Activated gamma-delta T cell (primary cell): ENCODE measurements at regions not wholly inside any gene's neighbourhood (a gene's known extent, or its start where the extent isn't known, plus 50 kb on each side); places are given as distances from the start of the nearest gene placed in this dataset.

Experiments used
- DNase-seq: peaks from one replicate; lab custom pipeline; 2025; lab: John Stamatoyannopoulos, UW

DNA sequence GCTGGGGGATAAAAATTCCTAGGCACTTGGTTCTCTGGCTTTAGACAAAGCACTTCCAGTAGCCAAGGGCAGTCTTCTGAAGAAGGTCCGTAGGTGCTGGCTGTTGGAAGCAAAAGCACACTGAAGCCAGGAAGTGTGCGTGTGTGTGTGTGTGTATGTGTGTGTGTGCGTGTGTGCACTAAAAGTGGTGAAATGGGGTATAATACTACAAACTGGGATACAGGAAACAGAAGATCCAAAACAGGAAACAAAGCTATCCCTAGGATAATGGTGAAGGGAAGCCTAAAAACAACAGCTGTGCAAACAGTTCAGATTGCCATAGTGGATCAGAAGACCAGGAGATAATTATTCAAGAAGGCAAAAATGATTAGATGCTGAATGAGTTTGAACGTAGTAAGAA lies 103.4 kb downstream of the IL20RB start:
- DNase-seq: no peak

DNA sequence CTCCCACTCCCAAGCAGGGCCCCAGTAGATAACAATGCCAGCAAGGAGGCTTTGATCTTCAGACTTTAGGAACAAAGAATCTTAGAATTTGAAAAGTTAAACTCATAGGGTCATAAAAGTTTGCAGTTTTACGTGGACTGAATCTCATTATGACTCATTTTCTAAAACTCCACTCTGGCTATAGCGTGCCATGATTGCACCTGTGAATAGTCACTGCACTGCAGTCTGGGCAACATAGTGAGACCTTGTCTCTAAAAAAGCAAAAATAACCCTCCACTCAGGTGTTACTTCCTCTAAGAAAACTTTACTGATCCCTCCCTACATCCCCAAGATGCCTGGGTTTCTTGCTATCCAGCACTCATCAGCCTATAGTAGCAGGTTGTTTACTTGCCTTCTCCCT lies 104.5 kb downstream of the IL20RB start:
- no peak for DNase-seq

DNA sequence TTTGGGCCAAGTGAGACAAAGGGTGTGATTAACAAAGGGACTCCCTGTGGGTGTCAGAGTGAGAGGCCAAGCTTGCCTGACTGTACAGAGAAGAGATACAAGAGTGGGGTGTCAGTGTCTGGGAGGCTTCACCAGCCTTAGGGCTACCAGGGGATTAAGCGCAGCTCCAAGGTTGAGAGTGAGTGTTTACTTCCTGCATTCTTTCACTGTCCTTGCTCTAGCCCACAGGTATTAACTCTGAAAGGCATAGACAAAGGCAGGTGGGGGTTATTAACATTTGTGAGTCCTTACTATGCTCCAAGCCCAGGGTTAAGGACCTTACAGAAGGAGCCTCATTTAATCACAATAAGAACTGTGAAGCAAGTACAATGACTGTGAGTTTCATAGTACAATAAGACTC lies 107.6 kb downstream of the IL20RB start:
- DNase-seq: no peak

DNA sequence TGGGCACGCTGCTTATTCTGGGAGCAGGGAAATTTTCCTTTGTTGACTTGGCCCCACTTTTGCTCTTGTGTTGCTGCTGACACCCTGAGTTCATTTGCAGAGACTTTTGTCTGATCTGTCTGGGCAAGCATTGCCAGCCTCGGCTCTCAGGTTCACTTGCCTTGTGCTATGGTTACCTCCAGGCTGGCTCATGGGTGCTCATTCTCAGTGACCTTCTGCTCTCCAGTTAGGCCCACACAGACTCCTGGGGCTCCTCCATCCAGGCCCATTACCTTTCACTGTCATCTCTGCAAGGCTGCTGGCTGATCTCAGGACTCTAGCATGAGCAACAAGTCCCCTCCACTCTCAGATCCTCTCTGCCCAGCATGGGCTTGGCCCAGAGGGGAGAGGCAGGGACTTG lies 108.3 kb downstream of the IL20RB start:
- no peak for DNase-seq

DNA sequence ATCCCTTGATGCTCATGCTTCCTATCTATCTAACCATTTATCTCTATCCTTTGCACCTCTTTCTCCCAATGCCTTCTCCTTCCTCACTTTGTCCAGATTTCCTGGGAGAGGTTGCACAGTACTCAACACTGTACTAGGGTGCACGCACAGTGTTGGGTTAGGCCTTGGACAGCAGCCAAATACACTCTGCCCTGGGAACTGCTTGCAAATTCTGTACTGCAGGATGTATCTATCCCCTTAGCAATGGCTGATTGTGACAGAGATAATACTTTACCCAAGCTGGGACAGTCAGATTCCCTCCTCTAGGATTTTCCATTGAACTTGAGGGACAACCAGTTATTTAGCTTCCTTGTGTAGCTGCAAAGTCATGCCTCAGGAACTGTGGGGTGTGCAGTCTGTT lies 113.3 kb downstream of the IL20RB start:
- no peak for DNase-seq

DNA sequence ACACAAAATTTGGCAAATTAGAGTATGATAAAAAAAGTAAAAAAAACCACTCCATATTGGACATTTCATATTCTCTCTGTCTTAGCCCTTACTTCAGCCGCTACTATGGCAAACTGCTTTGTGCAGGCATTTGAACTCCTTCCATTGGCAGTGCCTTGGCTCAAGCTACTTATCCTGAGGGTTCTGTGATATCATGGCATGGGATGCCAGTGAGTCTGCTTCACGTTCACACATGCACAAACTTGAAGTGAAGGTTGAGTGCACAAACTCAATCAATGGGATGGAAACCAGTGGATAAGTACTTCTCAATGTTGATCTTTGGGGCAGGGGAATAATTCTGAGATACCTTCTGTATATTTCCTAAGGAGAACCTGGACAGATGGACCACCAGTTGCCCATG lies 117.2 kb downstream of the IL20RB start:
- no peak for DNase-seq

DNA sequence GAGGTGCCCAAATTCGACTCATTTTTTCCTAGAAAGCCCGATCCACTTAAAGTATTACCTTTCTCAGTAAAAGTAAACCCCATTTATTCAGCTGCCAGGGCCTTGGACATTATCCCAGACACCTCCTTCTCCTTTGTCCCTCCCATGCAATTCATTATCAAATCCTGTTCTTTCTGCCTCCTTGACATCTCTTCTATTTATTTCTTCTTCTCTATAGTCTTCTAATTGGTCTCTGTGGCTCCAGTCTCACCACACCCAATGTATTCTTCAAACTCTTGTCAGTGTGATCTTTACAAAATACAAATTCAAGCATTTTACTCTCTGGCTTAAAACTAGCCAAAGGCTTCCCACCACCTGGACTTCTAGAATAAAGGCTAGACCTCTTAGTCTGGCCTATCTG lies 120.3 kb downstream of the IL20RB start:
- DNase-seq: no peak

DNA sequence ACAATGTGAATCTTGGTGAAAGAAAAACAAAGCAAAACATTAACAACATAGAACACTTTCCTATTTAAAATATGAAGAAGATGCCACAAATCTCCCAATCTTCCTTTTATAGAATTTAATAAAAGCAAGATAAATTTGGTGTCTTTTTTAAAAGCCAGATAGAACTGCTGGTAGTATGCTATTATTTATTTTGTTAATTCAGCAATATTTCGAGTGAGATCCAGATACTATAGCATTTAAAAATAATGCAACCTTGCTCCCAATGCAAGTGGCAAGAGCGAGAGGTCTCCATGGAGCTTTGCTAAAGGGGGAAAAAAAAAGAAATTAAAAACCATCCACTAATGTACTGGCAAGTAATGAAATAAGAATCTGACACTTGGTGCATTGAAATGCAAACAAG lies 121.8 kb downstream of the IL20RB start:
- no peak for DNase-seq

DNA sequence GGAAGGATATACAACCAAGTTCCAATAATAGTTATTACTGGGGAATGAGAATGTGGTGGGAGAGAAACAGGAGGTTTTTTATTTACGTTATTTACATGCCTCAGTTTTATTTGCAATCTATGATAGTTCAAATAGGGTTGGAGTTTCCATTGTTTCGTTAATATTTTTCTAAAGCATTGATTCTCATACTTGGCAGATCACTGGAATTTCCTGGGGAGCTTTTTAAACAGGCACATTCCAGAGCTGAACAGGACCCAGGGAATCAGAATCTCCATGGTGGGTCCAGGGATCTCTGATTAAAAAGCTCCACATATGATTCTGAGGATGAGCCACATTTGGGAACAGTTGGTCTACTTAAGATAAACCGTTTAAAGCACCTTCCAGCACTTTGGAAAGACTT lies 123.9 kb downstream of the IL20RB start:
- no peak for DNase-seq

DNA sequence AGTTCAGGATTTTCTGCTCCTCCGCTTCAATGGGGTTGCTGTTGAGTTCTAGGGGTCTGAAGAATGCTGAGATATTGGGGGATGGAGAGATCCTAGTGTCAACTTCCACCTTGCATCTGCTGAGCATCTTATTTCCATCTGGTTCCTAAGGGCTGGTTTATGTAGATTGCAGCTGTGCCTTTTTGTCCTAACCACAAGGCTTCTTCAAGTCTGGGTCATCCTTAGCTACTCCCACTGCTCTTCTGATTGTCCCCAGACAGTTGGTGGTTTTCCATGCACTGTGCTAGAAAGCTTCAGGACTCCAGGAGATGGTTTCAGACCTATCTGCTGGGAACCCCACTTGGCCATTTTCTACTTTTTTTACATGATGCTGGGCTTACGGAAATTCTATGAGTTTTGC lies 125.0 kb downstream of the IL20RB start:
- DNase-seq: no peak

DNA sequence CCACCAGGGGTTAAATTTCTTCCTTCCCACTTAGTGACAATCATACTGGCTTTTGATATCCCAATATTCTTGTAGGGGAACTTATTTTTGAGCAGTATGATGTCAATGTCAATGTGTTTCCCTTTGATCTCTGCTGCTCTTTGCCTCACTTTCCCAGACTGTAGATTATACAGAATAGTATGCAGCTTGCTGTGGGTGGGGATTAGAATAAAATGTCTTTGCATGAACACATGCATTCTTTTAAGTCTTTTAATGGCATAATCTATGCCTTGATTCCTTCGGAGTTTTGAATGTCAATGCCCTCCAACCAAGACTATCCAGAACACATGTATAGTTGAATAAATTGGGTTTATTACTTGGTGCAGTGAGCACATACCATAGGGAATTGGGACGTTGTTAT lies 125.5 kb downstream of the IL20RB start:
- no peak for DNase-seq

DNA sequence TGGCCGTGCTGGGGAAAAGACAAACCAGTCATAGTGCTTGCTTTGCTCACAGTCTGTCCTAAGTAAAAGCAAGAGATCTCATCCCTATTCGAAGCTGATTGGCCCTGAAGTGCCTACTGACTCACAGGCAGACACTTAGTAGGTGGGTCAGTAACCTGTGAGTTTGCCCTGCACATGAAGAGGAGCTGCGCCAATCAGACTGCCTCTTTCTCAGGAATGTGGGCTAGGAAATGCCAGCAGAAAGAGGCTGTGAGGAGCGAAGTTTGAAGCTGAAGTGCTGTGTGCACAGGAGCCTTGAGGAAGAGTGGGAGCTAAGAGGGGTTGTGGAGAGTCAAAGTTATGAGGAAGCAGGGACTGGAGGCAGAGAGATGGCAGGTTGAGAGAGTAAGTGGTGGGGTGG lies 126.8 kb downstream of the IL20RB start:
- DNase-seq: no peak

DNA sequence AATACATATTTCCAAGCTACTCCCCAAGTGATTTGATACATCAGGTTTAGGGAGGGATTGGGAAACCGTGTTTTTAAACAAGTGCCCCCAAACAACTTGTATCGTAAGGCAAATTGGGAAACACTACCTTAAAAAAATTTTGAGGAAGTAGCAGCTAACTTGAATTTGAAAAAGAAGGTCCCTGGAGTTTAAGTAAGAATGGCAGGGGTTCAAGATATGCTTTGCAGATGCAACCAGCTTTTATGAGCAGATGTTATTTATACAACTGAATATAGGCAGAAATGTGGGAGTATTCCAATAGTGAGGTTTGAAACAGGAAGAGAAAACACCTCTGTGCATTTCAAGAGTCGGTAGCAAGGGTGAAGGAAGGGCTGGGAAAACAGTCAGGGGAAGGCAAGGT lies 139.6 kb downstream of the IL20RB start:
- no peak for DNase-seq

DNA sequence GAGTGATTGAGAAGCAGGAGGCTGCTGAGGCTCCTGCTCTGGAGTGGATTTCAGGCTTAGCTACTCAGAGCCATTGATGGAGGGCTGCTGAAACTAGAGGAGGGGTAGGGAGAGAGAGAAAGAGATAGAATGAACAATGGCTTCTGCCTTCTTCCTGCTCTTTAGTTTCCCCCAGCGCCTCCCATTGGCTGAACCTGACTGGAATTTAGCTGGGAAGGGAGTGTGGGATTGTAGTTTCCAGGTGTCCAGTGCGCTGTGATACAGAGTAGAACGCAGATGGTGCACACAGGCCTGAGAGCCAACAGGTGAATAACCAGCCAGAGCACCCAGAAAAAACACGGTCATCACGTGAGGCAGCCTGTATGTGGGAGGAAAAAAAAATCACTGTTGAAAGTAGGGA lies 140.1 kb downstream of the IL20RB start:
- no peak for DNase-seq

DNA sequence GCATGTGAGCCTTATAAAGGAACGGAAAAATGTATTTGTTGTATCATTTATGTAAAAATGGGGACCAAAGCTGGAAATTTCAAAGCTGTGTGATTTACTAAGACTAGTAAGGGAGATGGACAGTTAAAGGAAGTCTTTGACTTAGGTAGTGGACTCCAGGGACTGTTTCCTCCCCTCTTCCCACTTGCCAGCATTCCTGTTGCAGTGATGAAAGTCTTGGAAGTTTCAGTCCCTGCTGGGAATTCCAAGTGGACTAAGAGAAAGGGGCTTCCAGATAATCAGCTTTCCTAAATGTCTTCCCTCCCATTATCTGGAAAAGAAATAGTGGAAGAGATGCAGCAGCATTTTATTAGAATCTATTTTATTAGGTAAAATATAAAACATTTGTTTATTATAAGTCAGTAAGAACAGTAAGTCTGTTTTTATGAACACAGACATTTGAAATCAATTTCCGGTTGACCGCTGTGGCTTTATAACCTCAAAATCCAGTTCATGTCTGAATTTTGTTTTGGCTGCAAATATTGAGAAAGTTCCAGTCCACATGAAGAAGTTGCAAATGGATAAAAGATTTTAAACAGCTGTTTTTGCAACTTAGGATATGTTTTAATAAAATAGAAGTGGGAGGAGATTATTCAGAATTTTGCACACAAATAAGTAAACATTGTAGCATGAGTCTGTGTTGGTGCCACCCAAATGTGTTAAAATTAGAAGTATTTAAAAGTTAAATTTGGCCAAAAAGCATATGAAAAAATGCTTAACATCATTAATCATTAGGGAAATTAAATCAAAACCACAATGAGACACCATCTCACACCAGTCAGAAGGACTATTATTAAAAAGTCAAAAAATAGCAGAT lies 141.8 kb downstream of the IL20RB start:
- no peak for DNase-seq

DNA sequence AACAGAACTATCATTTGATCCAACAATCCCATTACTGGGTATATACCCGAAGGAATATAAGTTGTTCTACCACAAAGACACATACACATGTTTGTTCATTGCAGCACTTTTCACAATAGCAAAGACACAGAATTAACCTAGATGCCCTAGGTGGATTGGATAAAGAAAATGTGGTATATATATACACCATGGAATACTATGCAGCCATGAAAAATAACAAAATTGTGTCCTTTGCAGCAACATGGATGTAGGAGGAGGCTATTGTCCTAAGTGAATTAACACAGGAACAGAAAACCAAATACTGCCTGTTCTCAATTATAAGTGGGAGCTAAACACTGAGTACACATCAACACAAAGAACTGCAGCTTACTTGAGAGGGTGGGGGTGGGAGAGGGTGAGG lies 142.5 kb downstream of the IL20RB start:
- DNase-seq: no peak

DNA sequence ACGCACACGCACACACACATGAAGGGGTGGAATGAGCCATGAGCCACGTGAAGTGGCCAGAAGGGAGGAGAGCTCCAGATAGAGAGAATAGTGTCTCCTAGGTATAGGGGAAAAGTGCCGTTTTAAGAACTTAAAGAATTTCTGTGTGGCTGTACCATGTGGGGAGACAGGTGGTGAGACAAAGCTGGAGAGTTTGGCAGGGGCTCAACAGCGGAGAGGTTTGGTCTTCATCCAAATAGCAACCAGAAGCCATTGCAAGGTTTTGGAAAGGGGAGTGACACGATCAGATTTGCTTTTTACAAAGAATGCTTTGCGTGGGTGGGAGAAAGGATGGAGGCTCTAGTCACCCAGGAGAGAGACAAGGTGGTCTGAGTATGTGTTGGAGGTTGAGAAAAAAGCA lies 146.0 kb downstream of the IL20RB start:
- DNase-seq: no peak

DNA sequence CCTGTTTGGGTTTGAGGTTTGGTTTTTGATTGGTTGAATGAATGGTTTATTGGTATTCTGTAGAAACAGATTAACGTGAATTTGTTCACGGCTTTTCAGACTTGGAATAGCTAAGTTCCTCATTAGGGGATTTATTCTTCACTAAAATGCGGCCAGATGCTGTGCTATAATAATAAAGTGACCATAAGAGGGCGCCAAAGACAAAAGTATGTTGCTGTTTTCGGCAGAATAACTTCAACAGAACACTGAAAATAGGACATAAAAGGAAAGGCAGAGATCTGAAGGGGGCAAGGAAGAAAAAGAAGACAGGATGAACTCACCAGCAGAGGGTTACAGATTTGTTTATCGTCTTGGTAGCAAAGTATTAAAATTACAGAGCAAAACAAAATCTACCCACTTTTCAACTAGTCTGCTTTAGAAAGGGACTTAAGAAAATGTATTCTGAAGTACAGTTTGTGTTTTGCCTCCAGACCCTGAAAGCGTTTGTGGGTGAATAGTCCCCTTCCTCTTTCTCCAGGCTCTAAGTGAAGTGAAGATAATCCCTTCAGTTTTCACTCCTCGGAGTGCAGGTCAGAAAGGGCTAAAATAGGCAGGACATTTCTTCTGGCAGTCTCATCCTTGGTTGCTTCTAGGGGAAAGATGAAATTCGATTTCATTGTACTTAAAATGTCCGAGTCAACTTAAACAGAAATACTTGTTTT lies 147.6 kb downstream of the IL20RB start:
- no peak for DNase-seq

DNA sequence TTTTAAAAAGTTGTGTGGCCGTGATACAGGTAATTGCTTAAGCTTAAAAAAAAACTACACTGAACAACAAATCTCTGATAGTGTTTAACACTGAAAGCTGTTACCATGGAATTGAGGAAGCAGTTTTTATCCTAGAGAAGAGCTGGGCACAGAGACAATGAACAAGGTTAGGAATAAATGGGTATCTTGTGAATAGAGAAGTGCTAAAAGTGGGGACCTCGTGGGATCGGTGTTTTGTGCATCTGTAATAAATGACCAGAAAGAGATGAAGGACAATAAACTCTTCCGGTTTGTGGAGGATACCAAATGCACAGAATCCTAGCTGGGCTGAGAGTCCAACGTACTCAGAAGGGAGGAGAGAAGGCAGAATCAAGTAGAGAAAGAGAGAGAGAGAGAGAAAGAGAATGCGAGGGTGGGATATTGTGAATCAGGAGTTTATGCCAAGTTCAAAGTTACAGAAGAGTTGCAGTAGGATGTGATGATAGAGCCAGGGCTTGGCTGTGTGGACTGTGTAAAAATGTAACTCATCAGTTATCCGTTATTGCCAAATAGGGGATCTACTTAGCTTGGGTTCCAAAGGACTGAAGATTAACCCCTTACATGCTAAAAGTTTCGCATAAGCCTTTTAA lies 148.9 kb downstream of the IL20RB start:
- DNase-seq: no peak

DNA sequence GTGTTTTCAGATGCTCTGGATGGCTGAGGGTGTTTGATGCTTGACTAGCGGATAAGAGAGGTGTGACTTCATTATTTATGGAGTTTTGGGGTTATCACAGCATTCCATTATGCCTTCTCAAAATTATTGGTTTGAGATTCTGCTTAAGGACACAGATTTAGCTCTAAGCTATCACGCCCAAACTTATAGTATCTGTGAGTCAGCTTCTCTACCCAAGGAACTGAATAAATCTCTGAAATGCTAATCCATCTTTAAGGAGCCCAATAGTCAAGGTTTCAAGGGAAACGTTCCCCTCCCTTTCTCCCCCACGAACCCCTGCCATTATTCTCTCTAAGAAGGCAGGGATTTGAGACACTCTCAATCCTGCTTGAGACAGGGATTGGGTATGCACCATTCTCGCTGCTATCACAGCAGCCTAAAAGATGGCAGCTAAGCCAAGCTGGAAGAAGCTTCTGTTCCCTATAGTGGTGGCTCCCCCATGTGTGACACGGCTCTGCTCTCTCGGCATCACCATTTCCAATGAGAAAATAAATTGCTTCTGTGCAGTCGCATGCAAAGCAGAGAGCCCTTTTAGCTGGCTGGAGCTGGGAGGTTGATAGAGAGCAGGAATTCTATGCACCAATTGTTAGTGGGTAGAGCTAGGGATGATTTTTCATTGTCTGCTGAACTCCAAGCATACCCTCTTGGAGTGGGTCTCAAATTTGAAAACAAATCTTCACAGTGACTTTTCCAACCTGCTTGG lies 151.1 kb downstream of the IL20RB start:
- no peak for DNase-seq

DNA sequence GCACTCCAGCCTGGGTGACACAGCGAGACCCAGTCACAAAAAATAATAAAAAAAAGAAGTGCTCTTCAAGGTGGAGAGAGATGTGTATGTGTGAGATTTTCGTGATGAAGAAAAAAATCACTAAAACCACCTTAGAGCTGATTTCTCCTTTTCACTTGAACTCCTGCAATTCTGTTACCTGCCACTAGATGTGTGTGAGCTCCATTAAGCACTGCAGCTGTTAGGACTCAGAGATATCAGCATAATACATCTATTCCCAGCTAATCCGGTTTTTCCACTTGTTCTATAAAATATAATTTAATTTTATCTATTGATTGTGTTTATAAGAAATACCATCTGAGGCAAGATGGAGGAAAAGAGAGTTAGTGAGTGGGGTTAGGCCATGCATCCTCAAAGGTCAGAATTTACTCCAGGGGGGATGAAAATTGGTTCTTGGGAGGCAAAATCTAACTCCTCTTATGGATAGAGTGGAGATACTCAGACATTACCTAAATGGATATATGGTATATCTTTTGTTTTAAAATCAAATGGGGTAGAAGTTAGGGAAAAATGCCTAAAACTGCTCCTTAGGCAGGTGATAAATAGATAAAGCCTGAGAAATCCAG lies 152.7 kb downstream of the IL20RB start:
- DNase-seq: no peak

DNA sequence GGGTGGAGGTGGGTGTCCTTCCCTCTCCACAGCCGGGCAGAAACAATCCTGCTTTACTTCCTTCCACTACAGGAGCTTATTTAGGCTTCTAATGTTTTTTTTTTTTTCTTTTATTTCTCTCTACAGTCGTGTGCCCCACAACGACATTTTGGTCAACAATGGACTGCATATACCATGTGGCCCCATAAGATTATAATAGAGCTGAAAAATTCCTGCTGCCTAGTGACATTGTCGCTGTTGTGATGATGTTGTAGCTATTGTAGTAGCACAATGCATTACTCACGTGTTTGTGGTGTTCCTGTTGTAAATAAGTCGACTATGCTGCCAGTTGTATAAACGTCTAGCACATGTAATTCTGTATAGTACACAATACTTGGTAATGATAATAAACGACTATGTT lies 153.7 kb downstream of the IL20RB start:
- no peak for DNase-seq
